Transverse colon (tissue), 4 donors: ENCODE measurements at regions not wholly inside any gene's neighbourhood (a gene's known extent, or its start where the extent isn't known, plus 50 kb on each side); places are given as distances from the start of the nearest gene placed in this dataset.

ENCODE experiments used
- DNase-seq: peaks from one replicate; pipeline ENCODE4 v3.0.0-alpha.2; 2019
- H3K27ac ChIP-seq, 4 donors: fragments of 200-600 bp; sonication (generic); 2 replicates each; pipeline ENCODE4 v1.5.1; 2016 to 2018; ENCODE audit warnings: inconsistent platforms in 4 of 4
- H3K27me3 ChIP-seq: fragments of 200-600 bp; sonication (generic); 2 replicates; pipeline ENCODE4 v1.5.1; 2017; ENCODE audit warnings: inconsistent platforms
- H3K36me3 ChIP-seq, 4 donors: fragments of 200-600 bp; sonication (generic); 2 replicates each; pipeline ENCODE4 v1.5.1; 2017 to 2019; ENCODE audit warnings: inconsistent platforms in 4 of 4
- H3K4me1 ChIP-seq, 4 donors: fragments of 200-600 bp; sonication (generic); 2 replicates each; pipeline ENCODE4 v1.5.1; 2017 to 2020; ENCODE audit warnings: inconsistent platforms in 4 of 4
- H3K4me3 ChIP-seq, 4 donors: fragments of 200-600 bp; sonication (generic); 1 replicate in 1 of 4; 2 replicates in 3 of 4; pipeline versions ENCODE4 v1.5.1 to v1.6.1; 2017 to 2019; ENCODE audit warnings: inconsistent platforms in 4 of 4
- H3K9me3 ChIP-seq, 2 donors: fragments of 200-600 bp; sonication (generic); 2 replicates each; pipeline ENCODE4 v1.5.1; 2017 to 2019; ENCODE audit warnings: inconsistent platforms in 2 of 2
- EP300 ChIP-seq: sonication (generic); formaldehyde crosslinking; IDR thresholded peaks from one replicate; pipeline ENCODE4 v1.6.1; 2017; ENCODE audit warnings: antibody characterized with exemption, low read depth
- POLR2A ChIP-seq: fragments of 450-650 bp; IDR thresholded peaks from one replicate; pipeline ENCODE4 v1.6.1; 2016; ENCODE audit warnings: antibody characterized with exemption, mild to moderate bottlenecking, moderate library complexity
- POLR2AphosphoS5 ChIP-seq, 3 donors: sonication (generic); formaldehyde crosslinking; IDR thresholded peaks; one replicate each; pipeline ENCODE4 v1.6.1; 2016; ENCODE audit warnings: antibody characterized with exemption in 3 of 3
- WGBS, 2 donors: methylation state at CpG; one replicate each; pipeline ENCODE4 v1.1.5; 2018; ENCODE audit warnings: low coverage in 1 of 2; 5-methylcytosine and 5-hydroxymethylcytosine counted together
- in situ Hi-C, 4 donors: fragments of 200-750 bp; cut with MboI; loops; one replicate each; pipeline versions ENCODE4 v1.15.0 to v1.15.1; 2017; ENCODE audit warnings: low sequenced_read_pairs in 3 of 4, low pct_ligation_motif_present in 1 of 4, low pct_unique_long_range_greater_than_20kb in 1 of 4
- intact Hi-C: fragments of 100-400 bp; cut with DNase I; formaldehyde crosslinking; loops from one replicate; pipeline ENCODE4 v1.15.1; 2023; ENCODE audit warnings: low total_unique reads
- TF ChIP-seq, protein P1 (sequence below), 5 experiments: fragments of 200-600 bp in 3 of 5; fragments of 450-650 bp in 2 of 5; sonication (generic) in 3 of 5; IDR thresholded peaks; 1 replicate in 2 of 5; 2 replicates in 3 of 5; pipeline ENCODE4 v1.5.1; 2016 to 2017; ENCODE audit warnings: antibody characterized with exemption in 5 of 5, inconsistent platforms in 3 of 5, mild to moderate bottlenecking in 2 of 5, moderate library complexity in 1 of 5

DNA sequence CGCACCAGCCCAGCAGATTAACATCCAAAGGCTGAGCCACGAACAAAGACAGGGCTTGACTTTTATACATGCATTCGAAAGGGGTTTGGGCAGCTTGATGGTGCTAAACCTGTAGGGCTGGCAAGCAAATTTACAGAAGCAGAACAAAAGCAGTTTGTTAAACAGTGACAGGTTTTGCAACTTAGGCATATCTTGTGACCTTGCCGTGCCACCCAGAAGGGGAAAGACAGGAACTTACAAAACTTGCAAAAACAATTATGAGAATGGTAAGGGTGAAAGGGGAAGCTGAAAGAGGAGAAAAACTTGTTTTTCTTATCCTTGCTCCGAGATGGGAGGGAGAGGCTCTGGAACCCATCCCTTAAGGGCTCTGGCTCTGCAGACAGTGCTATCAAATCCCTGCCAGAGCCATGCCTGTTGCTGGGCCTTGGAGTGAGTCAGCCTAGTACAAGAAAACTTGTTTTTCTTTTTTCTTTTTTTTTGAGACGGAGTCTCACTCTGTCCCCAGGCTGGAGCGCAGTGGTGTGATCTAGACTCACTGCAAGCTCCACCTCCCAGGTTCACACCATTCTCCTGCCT lies 1325.2 kb upstream of the PRR20A start:
- no peak overlapping the region for H3K27ac ChIP-seq
- no peaks in the 10 kb centered on the region for H3K4me1 ChIP-seq
- intact Hi-C loops, result no loop called here
- 75 to 79% methylated on average over 6 to 7 of the region's 7 CpGs for WGBS, 2 donors
- in situ Hi-C loops, result no loop called here
- H3K4me3 ChIP-seq, result no peak overlapping the region
- H3K36me3 ChIP-seq, result no peaks in the 10 kb centered on the region
- no peaks in the 10 kb centered on the region for H3K27me3 ChIP-seq
- no peak for DNase-seq
- no peaks in the 10 kb centered on the region for H3K9me3 ChIP-seq
- no peak for TF ChIP-seq POLR2AphosphoS5 (IDR thresholded peaks at IDR 0.05)
- TF ChIP-seq, protein P1, sequence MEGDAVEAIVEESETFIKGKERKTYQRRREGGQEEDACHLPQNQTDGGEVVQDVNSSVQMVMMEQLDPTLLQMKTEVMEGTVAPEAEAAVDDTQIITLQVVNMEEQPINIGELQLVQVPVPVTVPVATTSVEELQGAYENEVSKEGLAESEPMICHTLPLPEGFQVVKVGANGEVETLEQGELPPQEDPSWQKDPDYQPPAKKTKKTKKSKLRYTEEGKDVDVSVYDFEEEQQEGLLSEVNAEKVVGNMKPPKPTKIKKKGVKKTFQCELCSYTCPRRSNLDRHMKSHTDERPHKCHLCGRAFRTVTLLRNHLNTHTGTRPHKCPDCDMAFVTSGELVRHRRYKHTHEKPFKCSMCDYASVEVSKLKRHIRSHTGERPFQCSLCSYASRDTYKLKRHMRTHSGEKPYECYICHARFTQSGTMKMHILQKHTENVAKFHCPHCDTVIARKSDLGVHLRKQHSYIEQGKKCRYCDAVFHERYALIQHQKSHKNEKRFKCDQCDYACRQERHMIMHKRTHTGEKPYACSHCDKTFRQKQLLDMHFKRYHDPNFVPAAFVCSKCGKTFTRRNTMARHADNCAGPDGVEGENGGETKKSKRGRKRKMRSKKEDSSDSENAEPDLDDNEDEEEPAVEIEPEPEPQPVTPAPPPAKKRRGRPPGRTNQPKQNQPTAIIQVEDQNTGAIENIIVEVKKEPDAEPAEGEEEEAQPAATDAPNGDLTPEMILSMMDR (IDR thresholded peaks at IDR 0.05), result no peak
- TF ChIP-seq POLR2A, result no peak
- no peak for TF ChIP-seq EP300

DNA sequence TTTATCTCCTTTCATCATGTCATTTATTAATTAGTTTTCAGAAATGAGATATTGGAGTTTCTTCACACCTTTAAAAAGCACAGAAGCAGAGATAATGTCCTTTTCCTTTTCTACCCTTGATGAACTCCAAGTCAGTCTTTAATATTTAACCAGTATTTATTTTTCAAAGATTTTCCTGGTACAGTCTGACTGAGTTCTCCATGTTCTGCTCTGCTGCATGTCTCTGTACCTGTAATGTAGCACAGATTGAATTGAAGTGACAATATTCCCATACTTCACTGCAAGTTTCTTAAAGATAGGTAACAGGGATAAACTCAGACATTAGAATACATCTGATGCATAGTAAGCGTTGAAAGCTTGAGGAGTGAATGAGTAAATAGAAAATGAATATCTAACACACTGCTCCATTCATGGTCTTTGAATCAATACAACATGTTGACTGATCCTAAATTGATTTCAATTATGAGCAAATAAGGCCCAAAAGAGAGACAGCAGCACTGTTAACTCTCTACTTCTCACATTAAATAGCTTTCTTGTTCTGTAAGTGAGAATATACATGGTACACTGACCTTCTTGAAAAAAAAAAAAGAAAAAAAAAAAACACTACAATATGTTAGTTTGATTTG lies 1323.6 kb upstream of the PRR20A start:
- no peaks in the 10 kb centered on the region for H3K27me3 ChIP-seq
- no peaks in the 10 kb centered on the region for H3K4me1 ChIP-seq
- H3K36me3 ChIP-seq, result no peaks in the 10 kb centered on the region
- no peak overlapping the region for H3K4me3 ChIP-seq
- in situ Hi-C loops (no loop called here), intact Hi-C loops (no loop called here)
- DNase-seq, result no peak
- WGBS, 2 donors, result 62 to 65% methylated on average over 1 of the region's 1 CpG
- no peak for TF ChIP-seq POLR2A
- TF ChIP-seq POLR2AphosphoS5 (IDR thresholded peaks at IDR 0.05), result no peak
- TF ChIP-seq, protein P1 (IDR thresholded peaks at IDR 0.05), result no peak
- TF ChIP-seq EP300, result no peak
- H3K9me3 ChIP-seq, result no peaks in the 10 kb centered on the region
- H3K27ac ChIP-seq, result no peak overlapping the region

GRCh38 chr13:55820817-55821216 lies 1319.9 kb upstream of the PRR20A start:
- in situ Hi-C loops (no loop called here), intact Hi-C loops (no loop called here)
- WGBS, 2 donors, result 63 to 69% methylated on average over 2 of the region's 2 CpGs
- Histone ChIP-seq H3K9me3 (peaks cover 0 to 3% of the 10 kb centered on the region in 2 donors), H3K4me3 (no peak overlapping the region), H3K27ac (no peak overlapping the region), H3K4me1 (no peaks in the 10 kb centered on the region), H3K36me3 (no peaks in the 10 kb centered on the region), H3K27me3 (no peaks in the 10 kb centered on the region)
- no peak for TF ChIP-seq POLR2AphosphoS5 (IDR thresholded peaks at IDR 0.05)
- TF ChIP-seq, protein P1 (IDR thresholded peaks at IDR 0.05), result no peak
- no peak for DNase-seq

GRCh38 chr13:55869648-55870047 lies 1271.1 kb upstream of the PRR20A start:
- no peak overlapping the region for H3K27ac ChIP-seq
- in situ Hi-C loops, result no loop called here
- no peaks in the 10 kb centered on the region for H3K36me3 ChIP-seq
- 65 to 86% methylated on average over 1 of the region's 1 CpG for WGBS, 2 donors
- H3K27me3 ChIP-seq, result no peaks in the 10 kb centered on the region
- peaks cover 0 to 3% of the 10 kb centered on the region in 2 donors for H3K9me3 ChIP-seq
- intact Hi-C loops, result no loop called here
- H3K4me3 ChIP-seq, result no peak overlapping the region
- TF ChIP-seq EP300 (no peak), POLR2A (no peak), POLR2AphosphoS5 (IDR thresholded peaks at IDR 0.05) (no peak)
- TF ChIP-seq, protein P1 (IDR thresholded peaks at IDR 0.05), result no peak
- H3K4me1 ChIP-seq, result no peaks in the 10 kb centered on the region
- no peak for DNase-seq
